H9 (cell line): ENCODE measurements at regions not wholly inside any gene's neighbourhood (a gene's known extent, or its start where the extent isn't known, plus 50 kb on each side); places are given as distances from the start of the nearest gene placed in this dataset.

Experiments used
- DNase-seq: peaks from one replicate; pipeline ENCODE4 v3.0.0-alpha.2; 2017
- H2AFZ ChIP-seq: one replicate; pipeline ENCODE4 v1.6.1; 2013; ENCODE audit warnings: mild to moderate bottlenecking, low read length, control low read depth, moderate library complexity
- H2AK5ac ChIP-seq: 2 replicates; pipeline ENCODE4 v1.6.1; 2013; ENCODE audit warnings: low read length, control low read depth, mixed read lengths; ENCODE audit not compliant: insufficient read length
- H2BK120ac ChIP-seq: one replicate; pipeline ENCODE4 v1.6.1; 2013; ENCODE audit warnings: low read depth, mild to moderate bottlenecking, low read length, control low read depth, inconsistent platforms; ENCODE audit not compliant: poor library complexity, severe bottlenecking
- H2BK12ac ChIP-seq: 2 replicates; pipeline ENCODE4 v1.6.1; 2013; ENCODE audit warnings: low read length, control low read depth, mixed read lengths, low read depth; ENCODE audit not compliant: insufficient read length
- H2BK15ac ChIP-seq: 2 replicates; pipeline ENCODE4 v1.6.1; 2013; ENCODE audit warnings: low read depth, low read length, control low read depth
- H2BK20ac ChIP-seq: one replicate; pipeline ENCODE4 v1.6.1; 2013; ENCODE audit warnings: low read depth, mild to moderate bottlenecking, low read length, control low read depth, inconsistent platforms; ENCODE audit not compliant: poor library complexity, severe bottlenecking
- H2BK5ac ChIP-seq: 2 replicates; pipeline ENCODE4 v1.6.1; 2013; ENCODE audit warnings: low read length, control low read depth, mixed read lengths; ENCODE audit not compliant: insufficient read length
- H3K14ac ChIP-seq: 2 replicates; pipeline ENCODE4 v1.6.1; 2013; ENCODE audit warnings: low read length, control low read depth; ENCODE audit not compliant: insufficient read depth
- H3K18ac ChIP-seq: 2 replicates; pipeline ENCODE4 v1.6.1; 2013; ENCODE audit warnings: low read depth, mild to moderate bottlenecking, mixed read lengths, low read length, control low read depth; ENCODE audit not compliant: insufficient read length
- H3K23ac ChIP-seq: 2 replicates; pipeline ENCODE4 v1.6.1; 2013; ENCODE audit warnings: low read length, control low read depth, mixed read lengths, low read depth; ENCODE audit not compliant: insufficient read length
- H3K23me2 ChIP-seq: 2 replicates; pipeline ENCODE4 v1.6.1; 2013; ENCODE audit warnings: low read depth, mild to moderate bottlenecking, mixed read lengths, low read length, control low read depth; ENCODE audit not compliant: insufficient read length, poor library complexity, severe bottlenecking
- H3K27ac ChIP-seq: 2 replicates; pipeline ENCODE4 v1.5.1; 2013; ENCODE audit warnings: low read length, control low read depth, mixed read lengths, low read depth; ENCODE audit not compliant: insufficient read length
- H3K27me3 ChIP-seq: 2 replicates; pipeline ENCODE4 v1.6.1; 2013; ENCODE audit warnings: low read length, control low read depth, inconsistent platforms; ENCODE audit not compliant: insufficient read depth
- H3K4ac ChIP-seq: 2 replicates; pipeline ENCODE4 v1.6.1; 2013; ENCODE audit warnings: low read depth, mild to moderate bottlenecking, control low read depth, inconsistent platforms, low read length, moderate library complexity
- H3K4me1 ChIP-seq: 2 replicates; pipeline ENCODE4 v1.6.1; 2013; ENCODE audit warnings: low read length, control low read depth, inconsistent platforms; ENCODE audit not compliant: insufficient read depth
- H3K4me2 ChIP-seq: 2 replicates; pipeline ENCODE4 v1.6.1; 2013; ENCODE audit warnings: low read length, control low read depth, mixed read lengths; ENCODE audit not compliant: insufficient read length, insufficient read depth
- H3K56ac ChIP-seq: 2 replicates; pipeline ENCODE4 v1.6.1; 2013; ENCODE audit warnings: low read depth, mild to moderate bottlenecking, mixed read lengths, low read length, control low read depth; ENCODE audit not compliant: insufficient read length
- H3K79me1 ChIP-seq: 2 replicates; pipeline ENCODE4 v1.6.1; 2013; ENCODE audit warnings: low read depth, mild to moderate bottlenecking, moderate library complexity, low read length, control low read depth, inconsistent platforms; ENCODE audit not compliant: insufficient read depth, poor library complexity, severe bottlenecking
- H3K79me2 ChIP-seq: 2 replicates; pipeline ENCODE4 v1.6.1; 2013; ENCODE audit warnings: low read length, control low read depth, inconsistent platforms; ENCODE audit not compliant: insufficient read depth
- H3K9ac ChIP-seq: 2 replicates; pipeline ENCODE4 v1.6.1; 2013; ENCODE audit warnings: low read length, control low read depth, mixed read lengths; ENCODE audit not compliant: insufficient read length; ENCODE audit errors: extremely low read depth
- H3K9me3 ChIP-seq: one replicate; pipeline ENCODE4 v1.6.1; 2013; ENCODE audit warnings: low read depth, low read length, inconsistent platforms; ENCODE audit not compliant: control insufficient read depth
- H3T11ph ChIP-seq: one replicate; pipeline ENCODE4 v1.6.1; 2013; ENCODE audit warnings: mild to moderate bottlenecking, low read length, control low read depth, inconsistent platforms
- H4K20me1 ChIP-seq: one replicate; pipeline ENCODE4 v1.6.1; 2013; ENCODE audit not compliant: control insufficient read depth, insufficient read length, insufficient read depth
- H4K5ac ChIP-seq: 2 replicates; pipeline ENCODE4 v1.6.1; 2013; ENCODE audit warnings: low read depth, mild to moderate bottlenecking, mixed read lengths, low read length, control low read depth; ENCODE audit not compliant: insufficient read length
- H4K8ac ChIP-seq: replicated peaks from 2 replicates; pipeline ENCODE4 v1.6.1; 2013; ENCODE audit warnings: low read length, control low read depth, mixed read lengths, low read depth; ENCODE audit not compliant: insufficient read length
- H4K91ac ChIP-seq: 2 replicates; pipeline ENCODE4 v1.6.1; 2013; ENCODE audit warnings: low read depth, mild to moderate bottlenecking, moderate library complexity, mixed read lengths, low read length, control low read depth; ENCODE audit not compliant: insufficient read length
- H3K27ac Mint-ChIP-seq, 3 experiments: 2 replicates in 2 of 3; 3 replicates in 1 of 3; pipeline ENCODE4 v1.8.0; 2020 to 2021; ENCODE audit warnings: mixed read lengths in 3 of 3, mild to moderate bottlenecking in 1 of 3, moderate library complexity in 1 of 3
- H3K27me3 Mint-ChIP-seq: 2 replicates; pipeline ENCODE4 v1.8.0; 2021; ENCODE audit warnings: low read depth, mild to moderate bottlenecking, moderate library complexity, mixed read lengths
- H3K36me3 Mint-ChIP-seq, 3 experiments: 2 replicates in 2 of 3; 3 replicates in 1 of 3; pipeline ENCODE4 v1.8.0; 2020 to 2021; ENCODE audit warnings: low read depth in 3 of 3, mixed read lengths in 3 of 3; ENCODE audit not compliant: insufficient read depth in 1 of 3
- H3K4me1 Mint-ChIP-seq, 2 experiments: 2 replicates each; pipeline ENCODE4 v1.8.0; 2020; ENCODE audit warnings: mixed read lengths in 2 of 2
- H3K4me3 Mint-ChIP-seq, 2 experiments: 2 replicates in 1 of 2; 3 replicates in 1 of 2; pipeline ENCODE4 v1.8.0; 2020 to 2021; ENCODE audit warnings: mild to moderate bottlenecking in 2 of 2, mixed read lengths in 2 of 2, moderate library complexity in 1 of 2
- H3K9me3 Mint-ChIP-seq, 2 experiments: 2 replicates in 1 of 2; 3 replicates in 1 of 2; pipeline ENCODE4 v1.8.0; 2020; ENCODE audit warnings: mild to moderate bottlenecking in 2 of 2, mixed read lengths in 2 of 2, moderate library complexity in 1 of 2
- CTCF ChIP-seq: fragments of 200-600 bp; sonication (generic); conservative IDR thresholded peaks from 3 replicates; pipeline ENCODE4 v1.8.0; 2021; ENCODE audit warnings: antibody characterized with exemption, mild to moderate bottlenecking
- WGBS: extraction: QIAGEN DNeasy Blood & Tissue Kit; methylation state at CpG from one replicate; pipeline ENCODE4 v1.1.7; 2013; ENCODE audit warnings: missing lambda C conversion rate, low lambda C conversion rate, mixed read lengths; ENCODE audit not compliant: insufficient read length; ENCODE audit errors: extremely low coverage; 5-methylcytosine and 5-hydroxymethylcytosine counted together

- Mint-ChIP-seq H3K36me3 (no peaks in the 10 kb centered on the region), H3K4me3 (no peak overlapping the region), H3K27ac (no peak overlapping the region), H3K27me3 (no peaks in the 10 kb centered on the region; the same call in none of the 2 replicates), H3K4me1 (peaks cover 0 to 4% of the 10 kb centered on the region in 2 experiments; a peak in 1 of 4 replicates), H3K9me3 (no peaks in the 10 kb centered on the region)
- no peak overlapping the region for H2BK15ac ChIP-seq
- no peak overlapping the region for H2BK5ac ChIP-seq
- H3K18ac ChIP-seq = no peak overlapping the region
- H4K5ac ChIP-seq = no peak overlapping the region
- H3K23me2 ChIP-seq = no peaks in the 10 kb centered on the region
- no peak overlapping the region for H3T11ph ChIP-seq
- DNase-seq = no peak
- no peak for TF ChIP-seq CTCF
- H3K4me2 ChIP-seq = no peak overlapping the region
- H3K56ac ChIP-seq = no peak overlapping the region
- H3K79me2 ChIP-seq = no peaks in the 10 kb centered on the region
- H2BK120ac ChIP-seq = no peak overlapping the region
- no peaks in the 10 kb centered on the region for H3K27me3 ChIP-seq
- H4K8ac ChIP-seq = no peak overlapping the region
- H3K9ac ChIP-seq = no peak overlapping the region
- H4K91ac ChIP-seq = no peak overlapping the region
- H3K27ac ChIP-seq = no peak overlapping the region
- H2BK20ac ChIP-seq = no peak overlapping the region
- no peaks in the 10 kb centered on the region for H4K20me1 ChIP-seq
- H2AK5ac ChIP-seq = no peak overlapping the region
- H2BK12ac ChIP-seq = no peak overlapping the region
- no CpG with 5 or more reads among the region's 2 CpGs for WGBS
- no peak overlapping the region for H3K23ac ChIP-seq
- no peaks in the 10 kb centered on the region for H3K79me1 ChIP-seq
- H3K4me1 ChIP-seq = no peaks in the 10 kb centered on the region
- no peak overlapping the region for H3K4ac ChIP-seq
- no peak overlapping the region for H3K14ac ChIP-seq
- no peak overlapping the region for H2AFZ ChIP-seq
- no peaks in the 10 kb centered on the region for H3K9me3 ChIP-seq
These were observed 334.0 kb downstream of the KCNA4 start for GRCh38 chr11:29682856-29683255.
